Left ventricle myocardium superior (tissue), 1 donor: ENCODE measurements at regions not wholly inside any gene's neighbourhood (a gene's known extent, or its start where the extent isn't known, plus 50 kb on each side); places are given as distances from the start of the nearest gene placed in this dataset.
"Not testable (repeated sequence)": the region's sequence is repeated elsewhere in the genome, so short reads cannot be mapped to it uniquely, and the experiment has no call there.

Experiments used
- ATAC-seq: fragments of 200-7000 bp; cut with Tn5 transposase; one replicate; pipeline ENCODE4 v1.9.1; 2020; ENCODE audit warnings: mild to moderate bottlenecking, moderate library complexity
- DNase-seq: peaks from one replicate; pipeline ENCODE4 v3.0.0-alpha.2; 2020
- intact Hi-C: fragments of 100-400 bp; cut with micrococcal nuclease; formaldehyde crosslinking; loops from one replicate; pipeline ENCODE4 v1.11.0; 2022
- donor health status: DM: no; HTN: yes; CAD: no; lungs with severe emphysema.

DNA sequence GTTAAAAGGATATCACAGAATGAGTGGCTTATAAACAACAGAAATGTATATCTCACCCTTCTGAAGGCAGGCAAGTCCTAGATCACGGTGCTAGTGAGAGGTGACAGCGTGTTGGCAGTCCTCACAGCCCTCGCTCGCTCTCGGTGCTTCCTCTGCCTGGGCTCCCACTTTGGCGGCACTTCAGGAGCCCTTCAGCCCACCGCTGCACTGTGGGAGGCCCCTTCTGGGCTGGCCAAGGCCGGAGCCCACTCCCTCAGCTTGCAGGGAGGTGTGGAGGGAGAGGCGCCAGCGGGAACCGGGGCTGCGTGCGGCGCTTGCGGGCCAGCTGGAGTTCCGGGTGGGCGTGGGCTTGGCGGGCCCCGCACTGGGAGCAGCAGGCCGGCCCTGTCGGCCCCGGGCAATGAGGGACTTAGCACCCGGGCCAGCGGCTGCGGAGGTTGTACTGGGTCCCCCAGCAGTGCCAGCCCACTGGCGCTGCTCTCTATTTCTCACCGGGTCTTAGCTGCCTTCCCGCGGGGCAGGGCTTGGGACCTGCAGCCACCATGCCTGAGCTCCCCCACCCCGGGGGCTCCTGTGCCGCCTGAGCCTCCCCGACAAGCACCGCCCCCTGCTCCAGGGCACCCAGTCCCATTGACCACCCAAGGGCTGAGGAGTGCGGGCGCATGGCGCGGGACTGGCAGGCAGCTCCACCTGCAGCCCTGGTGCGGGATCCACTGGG is 778.1 kb downstream of the DIPK2A start:
- ATAC-seq, DNase-seq, intact Hi-C loops: not testable (repeated sequence)

DNA sequence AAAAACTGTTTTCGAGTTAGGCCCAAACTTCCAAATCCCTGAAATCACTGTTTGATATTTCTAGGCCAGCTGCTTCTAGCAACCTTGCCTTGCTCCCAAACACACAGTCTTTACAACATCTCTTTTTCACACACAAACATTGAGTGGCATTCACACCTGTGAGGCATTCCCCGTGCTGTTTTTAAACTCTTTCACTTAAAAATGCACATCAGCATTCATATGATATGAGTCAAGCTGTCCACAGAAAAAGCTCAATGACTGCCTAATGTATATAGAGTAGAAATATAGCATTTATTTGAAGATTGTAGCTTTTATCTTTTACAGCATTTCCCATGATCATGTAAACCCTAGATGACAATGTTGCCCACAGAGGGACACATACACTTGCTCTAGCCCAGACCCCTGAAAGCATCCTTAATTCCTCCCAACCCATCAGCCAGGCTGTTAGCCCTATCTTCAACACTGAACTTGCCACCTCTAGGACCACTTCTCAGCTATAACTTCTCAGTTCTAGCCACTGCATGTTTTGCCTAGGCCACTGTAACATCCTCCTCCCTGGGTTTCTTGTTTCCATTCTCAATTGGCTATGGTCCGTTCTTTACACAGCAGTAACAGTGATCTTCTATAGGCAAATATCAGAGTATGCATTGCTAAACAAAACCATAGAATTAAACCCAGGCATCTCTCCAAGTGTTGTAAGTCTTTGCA is 782.6 kb downstream of the DIPK2A start:
- DNase-seq = no peak
- intact Hi-C loops = no loop called here
- ATAC-seq = no peak

DNA sequence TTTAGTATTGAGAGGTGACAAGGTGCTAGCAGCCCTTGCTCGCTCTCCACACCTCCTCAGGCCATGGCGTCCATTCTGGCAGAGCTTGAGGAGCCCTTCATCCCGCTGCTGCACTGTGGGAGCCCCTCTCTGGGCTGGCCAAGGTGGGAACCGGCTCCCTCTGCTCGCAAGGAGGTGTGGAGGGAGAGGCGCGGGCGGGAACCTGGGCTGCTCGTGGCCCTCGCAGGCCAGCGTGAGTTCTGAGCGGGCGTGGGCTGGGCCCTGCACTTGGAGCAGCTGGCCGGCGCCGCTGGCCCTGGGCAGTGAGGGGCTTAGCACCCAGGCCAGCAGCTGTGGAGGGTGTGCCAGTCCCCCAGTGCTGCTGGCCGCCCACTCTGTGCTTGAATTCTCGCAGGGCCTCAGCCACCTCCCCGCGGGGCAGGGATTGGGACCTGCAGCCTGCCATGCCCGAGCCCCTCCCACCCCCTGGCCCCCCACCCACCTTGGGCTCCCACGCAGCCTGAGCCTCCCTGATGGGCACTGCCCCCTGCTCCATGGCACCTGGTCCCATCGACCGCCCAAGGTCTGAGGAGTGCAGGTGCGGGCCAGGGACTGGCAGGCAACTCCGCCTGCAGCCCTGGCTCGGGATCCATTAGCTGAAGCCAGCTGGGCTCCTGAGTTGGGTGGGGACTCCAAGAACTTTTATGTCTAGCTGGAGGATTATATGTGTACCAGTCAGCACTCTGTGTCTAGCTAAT is 785.2 kb downstream of the DIPK2A start:
- no peak for DNase-seq
- intact Hi-C loops = no loop called here
- ATAC-seq = no peak

DNA sequence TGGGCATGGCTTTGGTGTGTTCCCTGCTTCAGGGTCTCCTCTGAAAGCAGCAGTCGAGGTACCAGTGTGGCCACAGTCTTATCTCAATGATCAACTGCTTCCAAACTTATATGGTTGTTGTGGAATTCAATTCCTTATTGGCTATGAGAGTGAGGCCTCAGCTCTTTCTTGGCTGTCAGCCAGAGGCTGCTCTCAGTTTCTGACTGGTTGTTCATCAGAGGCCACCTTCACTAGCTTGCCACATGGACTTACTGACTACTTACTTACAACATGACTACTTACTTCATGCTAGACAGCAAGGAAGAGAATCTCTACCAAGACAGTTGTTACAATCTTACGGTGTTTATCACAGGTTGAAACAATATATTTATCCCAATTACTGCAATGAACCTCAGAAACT is 789.2 kb downstream of the DIPK2A start:
- intact Hi-C loops = no loop called here
- ATAC-seq = no peak
- DNase-seq = no peak

DNA sequence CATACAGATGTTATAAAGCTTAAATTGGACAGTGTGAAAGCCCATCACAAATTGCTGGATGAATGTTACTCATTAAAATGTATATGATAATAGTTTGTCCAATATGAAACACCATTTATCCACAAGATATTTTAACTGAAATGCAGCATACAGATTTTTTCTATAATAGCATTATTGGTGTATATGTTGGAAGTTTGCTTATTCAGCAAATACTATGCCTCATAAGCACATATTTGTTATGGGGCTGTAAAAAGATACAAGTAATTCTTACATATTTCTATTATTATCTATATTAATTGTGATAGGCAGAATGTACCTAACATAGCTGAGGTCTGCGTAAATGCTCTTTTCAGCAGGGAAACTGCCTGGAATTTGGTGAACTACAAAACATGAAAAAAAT is 790.5 kb downstream of the DIPK2A start:
- intact Hi-C loops = no loop called here
- DNase-seq = no peak
- no peak for ATAC-seq

DNA sequence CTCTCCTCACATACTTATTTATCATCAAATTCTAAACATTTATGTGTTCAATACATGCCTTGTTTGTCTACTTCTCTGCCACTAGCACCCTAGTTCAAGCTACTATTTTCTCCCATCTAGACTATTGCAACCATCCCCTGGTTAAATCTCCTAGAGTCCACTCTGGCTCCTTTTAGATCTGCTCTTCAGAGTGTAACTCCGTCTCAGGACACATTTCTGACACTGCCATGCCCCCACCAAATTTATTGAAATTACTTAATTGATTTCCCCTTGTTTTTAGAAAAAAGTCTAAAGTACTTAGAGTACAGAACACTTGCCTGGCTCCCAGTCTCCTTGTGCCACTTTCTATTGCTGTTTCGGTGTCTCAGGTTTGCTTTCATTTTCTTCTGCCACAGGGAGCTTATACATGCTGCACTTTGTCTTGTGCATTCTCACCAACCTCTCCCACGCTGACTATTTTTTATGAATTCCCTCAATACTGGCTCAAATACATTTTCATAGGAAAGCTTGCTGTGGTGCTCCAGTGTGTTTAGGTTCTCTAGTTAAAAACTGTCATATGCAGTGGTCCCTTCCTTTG is 792.3 kb downstream of the DIPK2A start:
- ATAC-seq (no peak), DNase-seq (no peak)
- intact Hi-C loops = no loop called here

DNA sequence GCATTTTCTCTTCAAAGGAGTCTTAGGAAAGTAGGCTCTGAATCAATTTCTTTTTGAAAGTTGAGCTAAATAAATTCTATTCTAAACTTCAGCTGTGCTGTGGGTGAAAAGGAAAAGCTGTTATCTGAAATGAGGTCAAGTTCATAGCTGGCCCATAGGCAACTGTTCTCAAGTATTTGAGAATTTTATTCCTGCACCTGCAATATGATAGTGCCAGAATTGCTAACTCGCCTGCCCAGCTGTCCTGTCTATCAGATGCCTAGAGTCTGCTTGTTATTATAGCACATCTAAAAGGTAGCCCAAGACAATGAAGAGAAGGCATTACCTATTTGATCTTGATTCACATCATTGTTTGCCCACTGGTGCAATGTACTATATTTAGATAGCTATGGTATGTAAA is 798.7 kb downstream of the DIPK2A start:
- ATAC-seq (no peak), DNase-seq (no peak)
- intact Hi-C loops = no loop called here

DNA sequence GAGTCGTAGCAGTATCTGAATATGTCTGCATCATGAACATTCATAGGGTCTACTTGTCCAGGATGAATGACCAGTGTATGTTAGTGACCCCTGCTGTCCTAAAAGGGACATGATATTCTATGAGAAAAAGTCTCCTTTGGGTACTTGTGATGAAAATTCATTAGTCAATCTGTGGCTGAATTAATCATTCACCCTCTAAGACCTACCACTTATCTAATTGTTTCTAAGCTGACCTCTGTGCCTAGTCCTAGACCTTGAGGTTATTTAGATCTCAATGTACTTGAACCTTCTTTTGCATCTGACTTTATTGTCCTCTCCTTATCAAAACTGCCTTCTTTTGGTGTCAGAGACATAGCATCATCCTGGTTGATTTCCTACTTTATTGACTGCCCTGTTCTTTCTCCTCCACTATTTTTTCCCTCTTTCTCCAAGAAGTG is 799.3 kb downstream of the DIPK2A start:
- ATAC-seq (peak; percentile 58), DNase-seq (no peak)
- intact Hi-C loops = no loop called here

DNA sequence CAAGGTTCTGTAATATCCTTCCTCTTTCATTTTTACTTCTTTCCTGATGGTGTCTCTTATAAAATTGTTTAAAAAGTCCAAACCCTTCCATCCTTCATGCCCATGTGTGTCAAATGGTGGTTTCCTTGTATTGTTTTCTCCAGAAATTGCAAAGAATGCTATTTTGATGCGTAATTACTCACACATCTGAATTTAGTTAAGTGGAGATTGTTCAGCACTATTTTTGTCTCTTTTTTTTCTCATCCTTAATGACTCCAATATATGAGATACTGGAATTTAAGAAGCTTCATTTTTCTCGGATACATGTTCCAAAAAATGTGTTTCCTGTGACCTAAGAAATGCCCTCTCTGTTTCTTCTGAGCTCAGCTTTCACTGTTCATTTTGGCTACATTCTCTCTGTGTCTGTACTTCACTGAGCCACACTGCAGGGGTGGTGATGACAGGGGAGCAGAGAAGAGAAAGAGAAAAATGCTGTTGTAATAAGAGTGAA is 799.8 kb downstream of the DIPK2A start:
- intact Hi-C loops = no loop called here
- DNase-seq = no peak
- peak; percentile 74 for ATAC-seq

DNA sequence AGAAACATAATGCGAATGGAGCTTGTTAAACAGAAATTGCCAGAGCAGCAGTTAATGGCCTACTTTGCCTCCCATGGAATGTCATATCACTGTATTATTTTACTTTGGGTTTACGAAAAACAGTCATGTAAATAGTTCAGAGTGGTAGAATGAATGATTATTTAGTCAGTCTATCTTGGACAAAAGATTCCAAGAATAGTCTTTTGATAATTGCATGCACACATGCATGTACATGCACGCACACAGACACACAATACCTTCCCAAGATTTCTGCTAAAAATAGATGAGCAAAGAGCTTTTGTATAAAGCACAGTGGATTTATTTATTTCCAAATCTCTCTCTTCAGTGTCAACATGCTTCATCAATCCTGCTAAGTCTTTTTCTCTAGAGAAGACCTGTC is 800.7 kb downstream of the DIPK2A start:
- ATAC-seq = no peak
- DNase-seq = no peak
- intact Hi-C loops = no loop called here

DNA sequence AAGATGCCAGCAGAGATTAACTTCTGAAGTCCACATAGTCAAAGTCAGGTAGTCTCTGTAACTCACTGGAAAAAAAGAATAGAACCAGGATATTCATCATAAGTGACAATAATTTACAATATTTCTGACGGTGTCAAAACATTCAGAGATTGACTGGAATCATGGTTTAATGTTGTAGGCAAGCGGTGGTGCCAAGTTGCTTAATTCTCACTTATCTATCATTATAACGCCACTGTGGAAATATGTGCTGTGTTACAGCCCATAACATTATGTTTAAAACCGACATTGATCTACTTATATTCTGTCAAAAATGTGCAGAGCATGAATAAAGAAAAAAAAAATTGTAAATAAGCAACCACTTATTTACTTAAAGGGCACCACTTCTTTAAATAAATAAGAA is 801.7 kb downstream of the DIPK2A start:
- DNase-seq (no peak), ATAC-seq (no peak)
- intact Hi-C loops = no loop called here

DNA sequence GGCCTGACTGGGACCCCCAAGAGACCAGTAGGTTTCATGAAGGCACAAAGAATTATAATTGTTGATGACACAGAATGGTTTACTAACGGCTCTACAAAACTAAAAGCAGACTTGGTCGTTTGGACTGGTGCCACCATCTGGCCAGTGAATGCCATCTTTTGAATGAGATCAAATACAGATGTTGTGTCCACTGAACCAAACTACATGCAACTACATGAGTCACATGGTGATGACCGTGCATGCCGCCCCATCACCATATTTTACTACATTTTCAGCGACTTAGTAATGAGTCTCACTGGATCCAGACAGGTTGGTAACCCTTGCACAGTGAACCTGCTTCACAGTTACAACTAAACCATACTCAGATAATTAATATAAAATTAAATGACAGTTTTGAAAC is 803.3 kb downstream of the DIPK2A start:
- DNase-seq (no peak), ATAC-seq (no peak)
- intact Hi-C loops = no loop called here

DNA sequence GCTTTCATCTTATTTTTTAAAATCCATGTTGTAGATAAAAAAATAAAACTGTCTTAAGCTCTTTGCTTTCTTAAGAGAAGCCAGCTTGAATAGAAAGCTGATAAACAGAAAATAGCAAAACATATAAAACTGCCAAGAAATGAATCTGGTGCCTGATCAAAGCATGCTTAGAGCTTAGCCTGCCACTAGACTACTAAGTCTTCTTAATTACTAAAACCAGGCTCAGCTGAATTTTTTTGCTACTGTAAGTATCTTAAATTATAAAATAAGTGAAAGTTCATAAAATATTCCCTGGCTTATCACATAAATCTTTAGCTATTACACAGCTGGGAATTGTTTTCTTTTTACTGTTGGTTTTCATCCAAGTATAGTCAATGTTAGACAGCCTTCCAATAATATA is 803.9 kb downstream of the DIPK2A start:
- intact Hi-C loops = no loop called here
- ATAC-seq (no peak), DNase-seq (no peak)

DNA sequence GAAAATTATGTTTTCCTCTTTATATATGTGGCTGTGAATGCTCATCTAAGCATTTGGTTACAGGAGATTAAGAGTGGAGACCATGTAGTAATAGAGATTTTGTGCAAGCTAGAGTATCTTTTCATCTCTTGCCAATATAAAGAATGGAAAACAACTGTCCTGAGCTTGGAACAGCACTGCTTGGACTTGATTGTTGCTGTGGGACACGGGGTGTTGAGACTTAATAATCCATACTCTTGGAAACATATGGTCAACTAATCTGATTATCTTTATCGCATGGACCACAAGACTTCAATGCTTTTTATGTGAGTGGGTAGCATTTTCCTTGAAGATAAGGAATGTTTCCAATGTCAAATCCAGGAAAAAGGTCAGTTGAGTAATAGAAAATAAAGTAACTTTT is 806.3 kb downstream of the DIPK2A start:
- DNase-seq = no peak
- ATAC-seq = no peak
- intact Hi-C loops = no loop called here

DNA sequence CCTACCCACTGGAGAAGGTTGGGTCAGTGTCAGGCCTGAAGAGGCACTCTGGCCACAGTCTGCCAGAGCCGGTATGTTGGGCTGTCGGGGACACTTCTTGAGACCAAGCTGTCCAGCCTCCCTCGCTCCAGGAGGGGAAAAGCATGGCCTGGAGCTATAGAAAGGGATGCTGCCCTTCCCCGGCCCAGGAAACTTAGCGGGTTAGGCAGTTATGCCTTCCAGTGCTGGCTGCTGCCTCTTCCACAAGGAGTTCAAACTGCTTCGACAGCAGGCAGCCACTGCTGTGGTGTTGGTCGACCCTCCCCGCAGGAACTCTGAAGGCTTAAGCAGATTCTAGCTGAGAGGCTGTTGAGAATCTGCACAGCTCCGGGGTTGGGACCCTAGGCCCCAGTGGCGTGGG is 819.4 kb downstream of the DIPK2A start:
- no peak for DNase-seq
- intact Hi-C loops = no loop called here
- ATAC-seq = no peak

DNA sequence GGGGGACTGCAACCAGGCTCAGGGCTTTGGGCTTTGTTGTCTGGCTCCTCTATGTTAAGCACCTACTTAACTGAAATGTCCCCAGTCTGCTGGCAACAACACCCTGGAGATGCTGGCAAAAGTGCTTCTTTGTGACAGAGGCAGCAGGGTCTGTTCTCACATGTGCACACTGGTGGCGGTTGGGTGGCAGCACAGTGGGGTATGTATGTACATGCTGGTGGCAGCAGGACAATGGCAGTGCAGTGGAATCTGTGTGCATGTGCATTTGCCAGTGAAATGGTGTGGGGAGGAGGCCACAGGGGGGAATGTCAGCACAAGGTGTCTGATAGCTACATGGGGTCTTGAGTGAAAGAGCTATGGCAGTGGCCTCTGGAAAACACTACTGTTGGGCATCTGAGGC is 830.3 kb downstream of the DIPK2A start:
- intact Hi-C loops = no loop called here
- ATAC-seq (no peak), DNase-seq (no peak)

DNA sequence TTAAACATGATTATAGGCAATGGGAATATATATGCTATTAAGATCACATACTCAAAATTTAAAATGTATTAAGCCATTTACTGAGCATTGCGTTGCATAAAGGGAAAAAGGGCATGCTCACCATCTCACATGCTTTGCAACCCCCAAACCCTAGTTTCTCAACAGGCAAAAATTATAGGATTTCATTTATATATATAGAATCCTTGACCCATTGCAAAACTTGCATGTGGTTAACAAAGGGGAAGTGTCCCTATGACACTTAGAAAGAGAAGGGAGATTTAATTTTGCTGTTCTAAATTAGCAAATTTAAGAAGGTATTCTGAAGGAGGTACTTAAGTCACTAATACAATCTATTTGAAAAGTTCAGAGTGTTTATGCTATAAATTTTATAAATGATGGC is 837.8 kb downstream of the DIPK2A start:
- ATAC-seq (no peak), DNase-seq (no peak)
- intact Hi-C loops = no loop called here

DNA sequence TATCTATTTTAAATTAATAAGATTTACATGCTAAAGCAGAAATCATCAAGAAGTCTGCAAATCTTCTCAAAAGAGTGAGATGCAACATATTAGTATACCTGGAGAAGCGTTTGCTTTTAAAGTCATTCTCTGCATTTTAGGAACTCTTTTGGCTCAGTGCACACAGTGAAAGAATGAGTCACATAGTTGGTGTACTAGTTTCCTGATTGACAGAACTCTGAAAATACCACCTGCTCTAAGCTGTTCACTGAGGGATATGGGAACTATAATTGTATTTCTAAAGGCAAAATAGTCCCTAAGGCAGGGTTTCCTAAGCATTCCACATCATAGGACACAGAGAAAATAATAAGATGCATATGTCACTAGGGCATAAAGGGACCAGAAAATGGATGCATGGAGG is 838.5 kb downstream of the DIPK2A start:
- ATAC-seq (no peak), DNase-seq (no peak)
- intact Hi-C loops = no loop called here

DNA sequence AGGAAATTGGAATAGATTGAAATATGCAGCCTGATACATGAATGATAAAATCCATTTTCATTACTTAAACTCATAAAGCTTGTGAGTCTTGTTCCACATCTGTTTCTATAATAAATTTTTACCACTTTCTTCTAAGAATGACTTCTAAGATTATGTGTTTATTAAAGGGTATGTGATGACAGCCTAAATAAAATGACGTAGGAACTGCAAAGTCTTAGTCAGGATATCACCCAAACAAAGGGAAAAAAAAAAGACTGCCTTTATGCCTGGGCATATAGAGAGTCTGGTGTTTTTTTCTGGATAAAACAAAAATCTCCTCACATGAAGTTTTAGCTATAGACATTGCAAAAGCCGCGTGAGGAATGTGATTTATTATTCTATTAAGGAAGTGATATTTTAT is 844.0 kb downstream of the DIPK2A start:
- ATAC-seq = no peak
- no peak for DNase-seq
- intact Hi-C loops = no loop called here

DNA sequence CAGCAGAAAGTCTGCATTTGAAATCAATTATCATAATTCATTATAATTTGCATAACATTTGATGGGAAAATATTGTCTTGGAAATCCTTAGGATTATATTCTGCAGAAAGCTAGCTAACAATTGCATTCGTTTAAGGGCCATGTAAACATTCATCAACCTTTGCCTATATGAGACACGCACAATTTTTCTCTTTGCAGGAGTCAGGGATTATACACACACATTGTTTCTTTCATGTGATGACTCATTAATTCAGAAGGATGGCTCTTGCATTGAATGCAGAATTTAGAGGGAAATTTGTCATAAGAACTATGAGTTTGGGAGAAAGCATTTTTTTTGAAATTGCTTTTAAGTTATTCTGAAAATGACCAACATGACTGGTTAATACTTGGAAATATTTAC is 844.7 kb downstream of the DIPK2A start:
- intact Hi-C loops = no loop called here
- ATAC-seq (no peak), DNase-seq (no peak)
